ENCODE measurements at regions not wholly inside any gene's neighbourhood (a gene's known extent, or its start where the extent isn't known, plus 50 kb on each side); places are given as distances from the start of the nearest gene placed in this dataset.
"Not testable (repeated sequence)": the region's sequence is repeated elsewhere in the genome, so short reads cannot be mapped to it uniquely, and the experiment has no call there.

- CTCF ChIA-PET = no interaction called here
- Mint-ChIP-seq H3K27ac (no peak overlapping the region), H3K9me3 (no peaks in the 10 kb centered on the region), H3K4me3 (no peak overlapping the region), H3K36me3 (no peaks in the 10 kb centered on the region), H3K27me3 (no peaks in the 10 kb centered on the region), H3K4me1 (no peaks in the 10 kb centered on the region)
- DNase-seq = no peak
Measured at GRCh38 chr19:32047788-32048187, 297.6 kb upstream of the ZNF507 start.

- Mint-ChIP-seq H3K4me3 (no peak overlapping the region), H3K36me3 (no peaks in the 10 kb centered on the region), H3K9me3 (no peaks in the 10 kb centered on the region), H3K4me1 (no peaks in the 10 kb centered on the region), H3K27me3 (no peaks in the 10 kb centered on the region), H3K27ac (no peak overlapping the region)
- no peak for DNase-seq
- CTCF ChIA-PET = no interaction called here
Measured at GRCh38 chr19:32053376-32053775, 292.0 kb upstream of the ZNF507 start.

- Mint-ChIP-seq H3K27ac (no peak overlapping the region), H3K27me3 (no peaks in the 10 kb centered on the region), H3K4me1 (no peaks in the 10 kb centered on the region), H3K4me3 (no peak overlapping the region), H3K9me3 (no peaks in the 10 kb centered on the region), H3K36me3 (no peaks in the 10 kb centered on the region)
- CTCF ChIA-PET = no interaction called here
- DNase-seq = no peak
Measured at GRCh38 chr19:32053861-32054260, 291.5 kb upstream of the ZNF507 start.

- no peak for DNase-seq
- H3K27me3 Mint-ChIP-seq = no peaks in the 10 kb centered on the region
- no peaks in the 10 kb centered on the region for H3K36me3 Mint-ChIP-seq
- peaks cover 5% of the 10 kb centered on the region for H3K9me3 Mint-ChIP-seq
- H3K4me1 Mint-ChIP-seq = no peaks in the 10 kb centered on the region
- no peak overlapping the region for H3K27ac Mint-ChIP-seq
- CTCF ChIA-PET = no interaction called here
- no peak overlapping the region for H3K4me3 Mint-ChIP-seq
Measured at GRCh38 chr19:32058131-32058530, 287.3 kb upstream of the ZNF507 start.

- no peak overlapping the region for H3K4me3 Mint-ChIP-seq
- H3K27me3 Mint-ChIP-seq = no peaks in the 10 kb centered on the region
- no peak for DNase-seq
- CTCF ChIA-PET = no interaction called here
- H3K36me3 Mint-ChIP-seq = no peaks in the 10 kb centered on the region
- peaks cover 5% of the 10 kb centered on the region for H3K9me3 Mint-ChIP-seq
- H3K27ac Mint-ChIP-seq = no peak overlapping the region
- H3K4me1 Mint-ChIP-seq = no peaks in the 10 kb centered on the region
Measured at GRCh38 chr19:32061315-32061714, 284.1 kb upstream of the ZNF507 start.

GRCh38 chr19:32063601-32064000 is 281.8 kb upstream of the ZNF507 start:
- Mint-ChIP-seq H3K4me1 (no peaks in the 10 kb centered on the region), H3K27me3 (peaks cover 3% of the 10 kb centered on the region), H3K27ac (no peak overlapping the region), H3K4me3 (no peak overlapping the region), H3K9me3 (peaks cover 5% of the 10 kb centered on the region), H3K36me3 (no peaks in the 10 kb centered on the region)
- no peak for DNase-seq
- CTCF ChIA-PET = no interaction called here

DNA sequence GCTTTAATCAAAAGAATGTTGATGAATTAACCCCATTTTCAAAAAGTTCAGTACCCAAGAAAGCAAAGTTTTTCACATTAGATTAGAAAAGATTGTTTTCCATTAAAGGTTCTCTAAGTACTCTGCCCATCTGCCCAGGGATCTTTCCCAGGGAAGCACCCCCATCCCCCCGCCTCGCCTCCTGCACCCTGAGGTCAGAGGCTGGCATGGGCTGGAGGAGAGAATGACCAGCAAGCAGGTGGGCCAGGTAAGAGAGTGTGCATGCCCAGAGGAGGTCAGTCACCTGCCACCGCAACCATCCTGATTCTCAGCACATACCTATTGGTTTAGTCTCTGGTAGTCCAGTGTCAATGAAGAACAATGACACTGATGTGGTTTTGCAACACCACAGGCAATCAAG is 279.4 kb upstream of the ZNF507 start:
- no peak for DNase-seq
- H3K27me3 Mint-ChIP-seq = peaks cover 3% of the 10 kb centered on the region
- H3K36me3 Mint-ChIP-seq = no peaks in the 10 kb centered on the region
- H3K4me3 Mint-ChIP-seq = no peak overlapping the region
- CTCF ChIA-PET = no interaction called here
- H3K27ac Mint-ChIP-seq = no peak overlapping the region
- H3K9me3 Mint-ChIP-seq = no peaks in the 10 kb centered on the region
- no peaks in the 10 kb centered on the region for H3K4me1 Mint-ChIP-seq

GRCh38 chr19:32067685-32068084 is 277.7 kb upstream of the ZNF507 start:
- no peaks in the 10 kb centered on the region for H3K4me1 Mint-ChIP-seq
- no peak overlapping the region for H3K4me3 Mint-ChIP-seq
- H3K27ac Mint-ChIP-seq = no peak overlapping the region
- DNase-seq = no peak
- H3K9me3 Mint-ChIP-seq = no peaks in the 10 kb centered on the region
- H3K36me3 Mint-ChIP-seq = no peaks in the 10 kb centered on the region
- H3K27me3 Mint-ChIP-seq = peaks cover 3% of the 10 kb centered on the region
- CTCF ChIA-PET = interaction anchor here (1.2 kb wide), 1 partner anchor 25 kb away, joined by 3 read pairs; no protein-coding TSS in a partner anchor

DNA sequence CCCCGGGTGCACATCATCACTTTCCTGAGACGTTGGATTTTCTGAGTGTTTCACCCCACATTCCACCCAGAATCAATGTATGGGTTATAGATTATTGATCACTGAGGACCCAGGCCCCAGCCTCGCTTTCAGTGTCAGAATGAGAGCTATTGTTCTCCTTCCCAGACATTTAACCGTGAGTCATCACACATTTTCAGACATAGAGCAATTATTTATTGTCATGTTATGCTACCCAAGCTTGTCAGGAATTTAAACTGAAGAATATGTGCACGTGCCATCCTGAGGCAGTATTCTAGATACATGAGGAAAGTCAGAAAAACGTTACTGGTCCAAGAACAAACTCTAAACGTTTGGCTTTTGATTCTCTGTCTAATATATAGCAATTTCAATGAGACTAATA is 276.6 kb upstream of the ZNF507 start:
- H3K27ac Mint-ChIP-seq = no peak overlapping the region
- no peak for DNase-seq
- peaks cover 3% of the 10 kb centered on the region for H3K27me3 Mint-ChIP-seq
- H3K36me3 Mint-ChIP-seq = no peaks in the 10 kb centered on the region
- no peaks in the 10 kb centered on the region for H3K9me3 Mint-ChIP-seq
- H3K4me3 Mint-ChIP-seq = no peak overlapping the region
- CTCF ChIA-PET = no interaction called here
- H3K4me1 Mint-ChIP-seq = no peaks in the 10 kb centered on the region

DNA sequence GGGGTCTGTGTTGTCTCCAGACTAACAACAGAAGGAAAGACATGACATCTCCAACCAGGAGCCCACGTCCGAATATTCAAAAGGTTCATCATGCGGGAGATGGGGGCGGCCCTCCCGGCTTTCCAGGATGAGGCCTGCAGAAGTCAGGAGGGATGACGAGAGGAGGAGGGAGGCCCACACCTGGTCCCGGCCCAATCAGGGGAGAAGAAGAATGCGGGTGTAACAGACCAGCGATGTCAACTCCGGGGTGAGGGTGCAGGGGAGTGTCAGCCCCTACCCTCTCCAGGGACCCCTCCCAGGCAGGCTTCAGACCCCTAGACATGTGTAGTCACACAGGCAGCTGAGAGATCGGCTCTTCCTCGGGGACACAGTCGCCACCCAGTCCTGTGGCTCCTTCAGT is 275.3 kb upstream of the ZNF507 start:
- H3K9me3 Mint-ChIP-seq = no peaks in the 10 kb centered on the region
- no peaks in the 10 kb centered on the region for H3K36me3 Mint-ChIP-seq
- CTCF ChIA-PET = no interaction called here
- no peak for DNase-seq
- no peak overlapping the region for H3K27ac Mint-ChIP-seq
- peaks cover 3% of the 10 kb centered on the region for H3K27me3 Mint-ChIP-seq
- H3K4me1 Mint-ChIP-seq = no peaks in the 10 kb centered on the region
- no peak overlapping the region for H3K4me3 Mint-ChIP-seq

DNA sequence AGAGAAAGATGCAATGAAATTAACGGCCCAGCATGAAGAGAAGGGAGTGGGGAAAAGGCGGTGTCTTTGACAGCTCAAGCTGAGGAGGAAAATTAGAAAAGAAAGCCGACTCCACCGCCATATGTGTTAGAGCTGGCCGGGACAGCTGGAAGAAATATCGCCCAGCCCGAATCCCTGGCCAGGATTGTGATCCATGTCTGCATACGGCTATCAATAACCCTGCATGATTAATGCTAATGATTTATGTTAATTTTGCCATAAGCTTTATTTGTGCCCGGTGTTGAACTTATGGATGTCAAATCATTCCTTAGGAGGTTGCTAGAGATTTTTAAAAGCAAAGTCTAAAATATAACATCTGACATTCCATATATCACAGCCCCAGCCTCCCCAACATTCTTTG is 263.4 kb upstream of the ZNF507 start:
- Mint-ChIP-seq H3K27ac (no peak overlapping the region), H3K4me3 (no peak overlapping the region), H3K36me3 (no peaks in the 10 kb centered on the region), H3K27me3 (no peaks in the 10 kb centered on the region), H3K4me1 (no peaks in the 10 kb centered on the region), H3K9me3 (peaks cover 8% of the 10 kb centered on the region)
- CTCF ChIA-PET = no interaction called here
- DNase-seq = no peak

GRCh38 chr19:32084756-32085363 is 260.6 kb upstream of the ZNF507 start:
- not testable (repeated sequence) for H3K4me1 Mint-ChIP-seq, H3K27ac Mint-ChIP-seq, H3K4me3 Mint-ChIP-seq, H3K36me3 Mint-ChIP-seq, H3K27me3 Mint-ChIP-seq, DNase-seq
- H3K9me3 Mint-ChIP-seq = peaks cover 12% of the 10 kb centered on the region
- CTCF ChIA-PET = interaction anchor here (0.6 kb wide), 1 partner anchor 380 kb away, joined by 3 read pairs; no protein-coding TSS in a partner anchor

- CTCF ChIA-PET = no interaction called here
- Mint-ChIP-seq H3K27ac (no peak overlapping the region), H3K4me1 (no peaks in the 10 kb centered on the region), H3K36me3 (no peaks in the 10 kb centered on the region), H3K9me3 (peaks cover 11% of the 10 kb centered on the region), H3K27me3 (no peaks in the 10 kb centered on the region), H3K4me3 (no peak overlapping the region)
- DNase-seq = no peak
Measured at GRCh38 chr19:32091241-32091640, 254.2 kb upstream of the ZNF507 start.

GRCh38 chr19:32097011-32097410 is 248.4 kb upstream of the ZNF507 start:
- H3K4me3 Mint-ChIP-seq = no peak overlapping the region
- no peaks in the 10 kb centered on the region for H3K4me1 Mint-ChIP-seq
- no peak overlapping the region for H3K27ac Mint-ChIP-seq
- H3K9me3 Mint-ChIP-seq = peaks cover 10% of the 10 kb centered on the region
- H3K27me3 Mint-ChIP-seq = no peaks in the 10 kb centered on the region
- H3K36me3 Mint-ChIP-seq = no peaks in the 10 kb centered on the region
- DNase-seq = no peak
- CTCF ChIA-PET = no interaction called here

GRCh38 chr19:32097620-32098019 is 247.8 kb upstream of the ZNF507 start:
- CTCF ChIA-PET = no interaction called here
- Mint-ChIP-seq H3K4me3 (no peak overlapping the region), H3K9me3 (peaks cover 10% of the 10 kb centered on the region), H3K36me3 (no peaks in the 10 kb centered on the region), H3K27me3 (no peaks in the 10 kb centered on the region), H3K4me1 (no peaks in the 10 kb centered on the region), H3K27ac (no peak overlapping the region)
- no peak for DNase-seq

GRCh38 chr19:32098968-32099367 is 246.4 kb upstream of the ZNF507 start:
- no peak overlapping the region for H3K4me3 Mint-ChIP-seq

More at GRCh38 chr19:32098968-32099367, 246.4 kb upstream of the ZNF507 start:
- Mint-ChIP-seq H3K27ac (no peak overlapping the region), H3K36me3 (no peaks in the 10 kb centered on the region), H3K4me1 (no peaks in the 10 kb centered on the region), H3K27me3 (peaks cover 4% of the 10 kb centered on the region), H3K9me3 (peaks cover 7% of the 10 kb centered on the region)
- CTCF ChIA-PET = no interaction called here
- DNase-seq = no peak
